PC-3 (cell line): ENCODE measurements at regions not wholly inside any gene's neighbourhood (a gene's known extent, or its start where the extent isn't known, plus 50 kb on each side); places are given as distances from the start of the nearest gene placed in this dataset.

ENCODE experiments used
- ATAC-seq: fragments of 200-7000 bp; cut with Tn5 transposase; 2 replicates; pipeline ENCODE4 v1.9.1; 2020; ENCODE audit warnings: mild to moderate bottlenecking, moderate library complexity
- BruUV-seq: library from RNA; stranded (reverse); fragments of 400-500 nt; replicated peaks from 2 replicates; lab custom pipeline; 2021; lab: Mats Ljungman, UMichigan
- CTCF ChIA-PET: fragments of 300-600 bp; sonication (Branson Sonifier 250); formaldehyde crosslinking; loops from one replicate; lab custom pipeline; 2022; ENCODE audit warnings: antibody characterized with exemption; lab: Charles Lee
- POLR2A ChIA-PET: fragments of 300-600 bp; sonication (Branson Sonifier 250); formaldehyde crosslinking; loops from one replicate; lab custom pipeline; 2022; ENCODE audit warnings: antibody characterized with exemption; ENCODE audit not compliant: unreplicated experiment; lab: Charles Lee
- DNase-seq: peaks from one replicate; pipeline ENCODE4 v3.0.0-alpha.2; 2015
- H2AFZ ChIP-seq: fragments of 300-600 bp; sonication (generic); 2 replicates; pipeline ENCODE4 v1.6.0; 2016; ENCODE audit warnings: antibody characterized with exemption, low read length
- H3F3A ChIP-seq: fragments of 300-600 bp; sonication (generic); one replicate; pipeline ENCODE4 v1.6.0; 2017; ENCODE audit warnings: antibody characterized with exemption, low read length, control low read depth, mild to moderate bottlenecking; ENCODE audit not compliant: unreplicated experiment
- H3K27ac ChIP-seq: fragments of 300-600 bp; sonication (generic); 2 replicates; pipeline ENCODE4 v1.5.1; 2016; ENCODE audit warnings: mild to moderate bottlenecking, low read length
- H3K27me3 ChIP-seq: fragments of 300-600 bp; sonication (generic); 2 replicates; pipeline ENCODE4 v1.6.1; 2016; ENCODE audit warnings: low read length, mixed read lengths
- H3K36me3 ChIP-seq: fragments of 300-600 bp; sonication (generic); 2 replicates; pipeline ENCODE4 v1.6.1; 2016; ENCODE audit warnings: low read depth, mixed run types, low read length, mixed read lengths
- H3K4me1 ChIP-seq: fragments of 300-600 bp; sonication (generic); 2 replicates; pipeline ENCODE4 v1.5.1; 2016; ENCODE audit warnings: low read length; ENCODE audit not compliant: insufficient read depth
- H3K4me2 ChIP-seq: fragments of 300-600 bp; sonication (generic); 2 replicates; pipeline ENCODE4 v1.6.0; 2016; ENCODE audit warnings: low read length
- H3K4me3 ChIP-seq: fragments of 300-600 bp; sonication (generic); 2 replicates; pipeline ENCODE4 v1.5.1; 2016; ENCODE audit warnings: mild to moderate bottlenecking, low read length, mixed read lengths
- H3K79me2 ChIP-seq: fragments of 300-600 bp; sonication (generic); 2 replicates; pipeline ENCODE4 v1.6.1; 2017; ENCODE audit warnings: low read length, mixed read lengths
- H3K9ac ChIP-seq: fragments of 300-600 bp; sonication (generic); 2 replicates; pipeline ENCODE4 v1.6.0; 2016; ENCODE audit warnings: mild to moderate bottlenecking, low read length
- H3K9me2 ChIP-seq: fragments of 300-600 bp; sonication (generic); replicated peaks from 2 replicates; pipeline ENCODE4 v1.6.1; 2016; ENCODE audit warnings: mixed run types, low read length, mixed read lengths
- H3K9me3 ChIP-seq: fragments of 300-600 bp; sonication (generic); 2 replicates; pipeline ENCODE4 v1.6.1; 2016; ENCODE audit warnings: low read length, mixed read lengths
- H4K20me1 ChIP-seq: fragments of 300-600 bp; sonication (generic); 2 replicates; pipeline ENCODE4 v1.6.1; 2016; ENCODE audit warnings: low read length, mixed read lengths
- EZH2 ChIP-seq: fragments of 300-600 bp; sonication (generic); IDR thresholded peaks from one replicate; pipeline ENCODE4 v1.6.1; 2017; ENCODE audit warnings: antibody characterized with exemption, mild to moderate bottlenecking, low read length; ENCODE audit not compliant: unreplicated experiment
- EZH2phosphoT487 ChIP-seq: fragments of 300-600 bp; sonication (generic); IDR thresholded peaks from 2 replicates; pipeline ENCODE4 v1.6.1; 2018; ENCODE audit warnings: mild to moderate bottlenecking, antibody characterized with exemption, low read length, borderline replicate concordance
- intact Hi-C: fragments of 100-400 bp; cut with micrococcal nuclease; formaldehyde crosslinking; loops from 2 replicates; pipeline ENCODE4 v1.9.0; 2023
- TF ChIP-seq, protein P1 (sequence below): fragments of 300-600 bp; sonication (generic); conservative IDR thresholded peaks from 2 replicates; pipeline ENCODE4 v1.5.1; 2017; ENCODE audit warnings: antibody characterized with exemption, low read depth, mild to moderate bottlenecking, low read length

- Histone ChIP-seq H2AFZ (no peak overlapping the region), H3K9me2 (no peaks in the 10 kb centered on the region), H3K27ac (no peak overlapping the region), H3K79me2 (no peaks in the 10 kb centered on the region), H3F3A (no peaks in the 10 kb centered on the region), H3K27me3 (no peaks in the 10 kb centered on the region), H3K4me3 (no peak overlapping the region), H3K4me1 (no peaks in the 10 kb centered on the region), H3K4me2 (no peak overlapping the region), H4K20me1 (no peaks in the 10 kb centered on the region), H3K9ac (no peak overlapping the region), H3K9me3 (0 out of 2 replicates have a peak, but pooled peaks cover 4% of the 10 kb centered on the region), H3K36me3 (no peaks in the 10 kb centered on the region)
- TF ChIP-seq, protein P1, sequence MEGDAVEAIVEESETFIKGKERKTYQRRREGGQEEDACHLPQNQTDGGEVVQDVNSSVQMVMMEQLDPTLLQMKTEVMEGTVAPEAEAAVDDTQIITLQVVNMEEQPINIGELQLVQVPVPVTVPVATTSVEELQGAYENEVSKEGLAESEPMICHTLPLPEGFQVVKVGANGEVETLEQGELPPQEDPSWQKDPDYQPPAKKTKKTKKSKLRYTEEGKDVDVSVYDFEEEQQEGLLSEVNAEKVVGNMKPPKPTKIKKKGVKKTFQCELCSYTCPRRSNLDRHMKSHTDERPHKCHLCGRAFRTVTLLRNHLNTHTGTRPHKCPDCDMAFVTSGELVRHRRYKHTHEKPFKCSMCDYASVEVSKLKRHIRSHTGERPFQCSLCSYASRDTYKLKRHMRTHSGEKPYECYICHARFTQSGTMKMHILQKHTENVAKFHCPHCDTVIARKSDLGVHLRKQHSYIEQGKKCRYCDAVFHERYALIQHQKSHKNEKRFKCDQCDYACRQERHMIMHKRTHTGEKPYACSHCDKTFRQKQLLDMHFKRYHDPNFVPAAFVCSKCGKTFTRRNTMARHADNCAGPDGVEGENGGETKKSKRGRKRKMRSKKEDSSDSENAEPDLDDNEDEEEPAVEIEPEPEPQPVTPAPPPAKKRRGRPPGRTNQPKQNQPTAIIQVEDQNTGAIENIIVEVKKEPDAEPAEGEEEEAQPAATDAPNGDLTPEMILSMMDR = no peak
- TF ChIP-seq EZH2phosphoT487 (no peak), EZH2 (no peak)
- ChIA-PET POLR2A (no interaction called here), CTCF (no interaction called here)
- no TSS peak for BruUV-seq
- ATAC-seq = no peak
- intact Hi-C loops = no loop called here
- no peak for DNase-seq
Observed at GRCh38 chr14:85921241-85921640, 391.3 kb downstream of the FLRT2 start.

DNA sequence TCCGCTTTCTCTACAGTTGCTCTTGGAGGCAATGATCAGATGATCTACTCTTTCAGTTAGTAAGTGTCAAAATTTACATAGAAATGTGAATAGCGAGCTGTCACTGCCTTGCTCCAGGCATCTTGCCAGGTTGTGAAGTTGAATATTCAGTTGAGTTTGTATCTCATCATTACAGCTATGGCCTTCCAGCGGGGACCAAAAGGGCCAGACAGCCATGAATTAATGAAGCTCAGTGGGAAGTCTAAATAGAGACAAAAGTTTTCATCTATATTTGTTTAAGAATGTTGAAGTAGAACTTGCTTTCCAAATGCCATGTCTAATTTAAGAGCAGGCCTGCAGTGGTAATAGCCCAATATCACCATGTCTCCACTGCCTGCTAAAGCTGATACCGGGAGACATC lies 387.8 kb downstream of the FLRT2 start:
- ATAC-seq (no peak), DNase-seq (no peak)
- TF ChIP-seq, protein P1 = no peak
- TF ChIP-seq EZH2phosphoT487 (no peak), EZH2 (no peak)
- H3K27ac ChIP-seq = no peak overlapping the region
- ChIA-PET POLR2A (no interaction called here), CTCF (no interaction called here)
- H3K9me2 ChIP-seq = no peaks in the 10 kb centered on the region
- no peaks in the 10 kb centered on the region for H3K4me1 ChIP-seq
- no peaks in the 10 kb centered on the region for H3K36me3 ChIP-seq
- H3K9ac ChIP-seq = no peak overlapping the region
- intact Hi-C loops = no loop called here
- H3K27me3 ChIP-seq = no peaks in the 10 kb centered on the region
- BruUV-seq = no TSS peak
- H3K79me2 ChIP-seq = no peaks in the 10 kb centered on the region
- no peaks in the 10 kb centered on the region for H3F3A ChIP-seq
- no peak overlapping the region for H3K4me3 ChIP-seq
- H3K4me2 ChIP-seq = no peak overlapping the region
- H2AFZ ChIP-seq = no peak overlapping the region
- 0 out of 2 replicates have a peak, but pooled peaks cover 2% of the 10 kb centered on the region for H3K9me3 ChIP-seq
- no peaks in the 10 kb centered on the region for H4K20me1 ChIP-seq

DNA sequence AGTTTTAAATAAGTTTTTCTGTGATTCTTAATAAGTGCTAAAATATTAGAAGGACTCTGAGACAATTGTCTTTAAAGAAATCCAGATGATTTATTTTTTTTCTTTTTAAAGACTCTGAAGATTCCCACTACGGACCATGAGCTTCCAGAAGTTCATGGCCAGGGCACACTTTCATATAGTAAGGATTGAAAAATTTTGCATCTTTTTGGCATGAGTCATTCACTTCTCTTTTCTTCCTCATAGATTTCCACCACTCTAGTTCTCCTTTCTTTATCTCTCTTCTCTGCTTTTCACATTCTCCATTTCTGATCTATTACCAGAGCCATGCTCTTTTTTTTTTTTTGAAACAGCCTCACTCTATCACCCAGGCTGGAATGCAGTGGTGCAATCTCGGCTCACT lies 385.8 kb downstream of the FLRT2 start:
- Histone ChIP-seq H3K4me3 (no peak overlapping the region), H3K36me3 (no peaks in the 10 kb centered on the region), H3K9me3 (no peaks in the 10 kb centered on the region), H3K27ac (no peak overlapping the region), H2AFZ (no peak overlapping the region), H3K4me2 (0 out of 2 replicates have a peak overlapping the region, but pooled peaks have one; percentile 2), H3F3A (no peaks in the 10 kb centered on the region), H4K20me1 (no peaks in the 10 kb centered on the region), H3K27me3 (no peaks in the 10 kb centered on the region), H3K9me2 (no peaks in the 10 kb centered on the region), H3K79me2 (no peaks in the 10 kb centered on the region), H3K9ac (no peak overlapping the region), H3K4me1 (no peaks in the 10 kb centered on the region)
- TF ChIP-seq, protein P1 = no peak
- TF ChIP-seq EZH2 (no peak), EZH2phosphoT487 (no peak)
- CTCF ChIA-PET = no interaction called here
- peak; percentile 30 for DNase-seq
- intact Hi-C loops = no loop called here
- no peak for ATAC-seq
- POLR2A ChIA-PET = no interaction called here
- BruUV-seq = no TSS peak
